ENCODE measurements at regions not wholly inside any gene's neighbourhood (a gene's known extent, or its start where the extent isn't known, plus 50 kb on each side); places are given as distances from the start of the nearest gene placed in this dataset.

DNA sequence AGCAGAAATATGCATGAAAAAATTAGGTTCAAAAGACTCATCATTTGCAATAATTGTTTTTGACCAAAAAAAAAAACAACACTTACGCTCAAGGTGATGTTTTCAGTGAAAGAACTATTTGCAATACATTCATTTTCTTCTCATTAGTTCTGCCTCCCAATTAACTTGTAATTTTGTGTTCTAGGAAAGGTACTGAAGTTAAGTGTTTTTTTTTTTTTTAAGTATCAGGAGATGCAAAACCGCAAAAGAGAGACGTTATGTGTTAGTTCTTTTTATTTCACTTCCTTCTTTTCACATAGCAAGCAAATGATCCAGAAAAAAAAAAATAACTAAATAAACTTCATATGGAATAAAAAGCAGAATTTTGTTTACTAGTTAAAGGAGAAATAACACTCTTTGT is 735.2 kb upstream of the GCFC2 start:
- Histone ChIP-seq H3K27ac (ENCODE audit: extremely low read depth, low read depth, low read length) (no peak overlapping the region), H3K9me3 (ENCODE audit: control insufficient read depth, insufficient read depth, low read depth, low read length) (no peaks in the 10 kb centered on the region), H3K4me3 (ENCODE audit: low read depth, low read length) (no peak overlapping the region), H3K36me3 (ENCODE audit: control insufficient read depth in 2 of 2, insufficient read depth in 1 of 2, low read length in 2 of 2) (no peaks in the 10 kb centered on the region), H3K4me1 (ENCODE audit: control insufficient read depth, insufficient read depth, low read length) (no peaks in the 10 kb centered on the region)
- TF ChIP-seq ZBTB17 (tag by site-specific recombination; IDR thresholded peaks at IDR 0.05): no peak
- no peak for TF ChIP-seq GLI4 (tag by site-specific recombination; IDR thresholded peaks at IDR 0.05)
- TF ChIP-seq, protein P1, sequence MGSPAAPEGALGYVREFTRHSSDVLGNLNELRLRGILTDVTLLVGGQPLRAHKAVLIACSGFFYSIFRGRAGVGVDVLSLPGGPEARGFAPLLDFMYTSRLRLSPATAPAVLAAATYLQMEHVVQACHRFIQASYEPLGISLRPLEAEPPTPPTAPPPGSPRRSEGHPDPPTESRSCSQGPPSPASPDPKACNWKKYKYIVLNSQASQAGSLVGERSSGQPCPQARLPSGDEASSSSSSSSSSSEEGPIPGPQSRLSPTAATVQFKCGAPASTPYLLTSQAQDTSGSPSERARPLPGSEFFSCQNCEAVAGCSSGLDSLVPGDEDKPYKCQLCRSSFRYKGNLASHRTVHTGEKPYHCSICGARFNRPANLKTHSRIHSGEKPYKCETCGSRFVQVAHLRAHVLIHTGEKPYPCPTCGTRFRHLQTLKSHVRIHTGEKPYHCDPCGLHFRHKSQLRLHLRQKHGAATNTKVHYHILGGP (tag by site-specific recombination; IDR thresholded peaks at IDR 0.05): no peak
- TF ChIP-seq SP7 (tag by site-specific recombination; IDR thresholded peaks at IDR 0.05): no peak
- no peak for TF ChIP-seq ZNF302 (tag by site-specific recombination; IDR thresholded peaks at IDR 0.05; ENCODE audit: low read depth)
- no peak for TF ChIP-seq SCRT2 (tag by site-specific recombination; IDR thresholded peaks at IDR 0.05)
- TF ChIP-seq KLF10 (tag by site-specific recombination; IDR thresholded peaks at IDR 0.05): no peak
- ChIA-PET CTCF (no interaction called here), POLR2A (no interaction called here)

DNA sequence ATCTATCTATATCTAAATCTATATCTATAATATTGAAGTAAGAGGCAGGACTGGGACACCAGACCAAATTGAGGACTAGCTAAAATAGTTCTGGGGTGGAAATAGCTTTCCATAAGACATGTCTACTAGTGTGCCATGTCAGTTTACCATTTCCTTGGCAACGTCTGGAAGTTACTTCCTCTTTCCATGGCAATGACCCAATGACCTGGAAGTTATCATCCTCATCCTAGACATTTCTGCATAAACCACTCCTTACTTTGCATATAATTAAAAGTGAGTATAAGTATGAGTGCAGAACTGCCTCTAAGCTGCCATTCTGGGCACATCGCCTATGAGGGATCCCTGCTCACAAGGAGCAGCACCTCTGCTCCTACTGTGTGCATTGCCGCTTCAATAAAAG is 734.0 kb upstream of the GCFC2 start:
- no peak overlapping the region for H3K27ac ChIP-seq (ENCODE audit: extremely low read depth, low read depth, low read length)
- ChIA-PET CTCF (no interaction called here), POLR2A (no interaction called here)

More for the DNA sequence above, 734.0 kb upstream of the GCFC2 start:
- no peaks in the 10 kb centered on the region for H3K4me1 ChIP-seq (ENCODE audit: control insufficient read depth, insufficient read depth, low read length)
- H3K4me3 ChIP-seq (ENCODE audit: low read depth, low read length): no peak overlapping the region
- H3K36me3 ChIP-seq (ENCODE audit: control insufficient read depth in 2 of 2, insufficient read depth in 1 of 2, low read length in 2 of 2): no peaks in the 10 kb centered on the region
- TF ChIP-seq, protein P2, sequence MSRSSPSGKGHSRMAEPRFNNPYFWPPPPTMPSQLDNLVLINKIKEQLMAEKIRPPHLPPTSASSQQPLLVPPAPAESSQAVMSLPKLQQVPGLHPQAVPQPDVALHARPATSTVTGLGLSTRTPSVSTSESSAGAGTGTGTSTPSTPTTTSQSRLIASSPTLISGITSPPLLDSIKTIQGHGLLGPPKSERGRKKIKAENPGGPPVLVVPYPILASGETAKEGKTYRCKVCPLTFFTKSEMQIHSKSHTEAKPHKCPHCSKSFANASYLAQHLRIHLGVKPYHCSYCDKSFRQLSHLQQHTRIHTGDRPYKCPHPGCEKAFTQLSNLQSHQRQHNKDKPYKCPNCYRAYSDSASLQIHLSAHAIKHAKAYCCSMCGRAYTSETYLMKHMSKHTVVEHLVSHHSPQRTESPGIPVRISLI (tag by site-specific recombination; IDR thresholded peaks at IDR 0.05): no peak
- TF ChIP-seq ZNF76 (tag by site-specific recombination; IDR thresholded peaks at IDR 0.05; ENCODE audit: borderline replicate concordance, low read depth) (no peak), ZFP3 (tag by site-specific recombination; IDR thresholded peaks at IDR 0.05; ENCODE audit: low read depth) (no peak), TCF7L2 (IDR thresholded peaks at IDR 0.05; ENCODE audit: borderline replicate concordance, low read depth, low read length) (no peak), ZNF157 (tag by site-specific recombination; IDR thresholded peaks at IDR 0.05) (no peak), ZSCAN30 (tag by site-specific recombination; IDR thresholded peaks at IDR 0.05) (no peak), ZBTB7A (tag by site-specific recombination; IDR thresholded peaks at IDR 0.05; ENCODE audit: low read depth) (no peak), ZEB2 (tag by site-specific recombination; IDR thresholded peaks at IDR 0.05) (no peak), WT1 (tag by site-specific recombination; IDR thresholded peaks at IDR 0.05) (no peak), ZNF211 (tag by site-specific recombination; IDR thresholded peaks at IDR 0.05; ENCODE audit: low read depth) (no peak), ZNF777 (tag by site-specific recombination; IDR thresholded peaks at IDR 0.05; ENCODE audit: borderline replicate concordance) (no peak)
- TF ChIP-seq, protein P3, sequence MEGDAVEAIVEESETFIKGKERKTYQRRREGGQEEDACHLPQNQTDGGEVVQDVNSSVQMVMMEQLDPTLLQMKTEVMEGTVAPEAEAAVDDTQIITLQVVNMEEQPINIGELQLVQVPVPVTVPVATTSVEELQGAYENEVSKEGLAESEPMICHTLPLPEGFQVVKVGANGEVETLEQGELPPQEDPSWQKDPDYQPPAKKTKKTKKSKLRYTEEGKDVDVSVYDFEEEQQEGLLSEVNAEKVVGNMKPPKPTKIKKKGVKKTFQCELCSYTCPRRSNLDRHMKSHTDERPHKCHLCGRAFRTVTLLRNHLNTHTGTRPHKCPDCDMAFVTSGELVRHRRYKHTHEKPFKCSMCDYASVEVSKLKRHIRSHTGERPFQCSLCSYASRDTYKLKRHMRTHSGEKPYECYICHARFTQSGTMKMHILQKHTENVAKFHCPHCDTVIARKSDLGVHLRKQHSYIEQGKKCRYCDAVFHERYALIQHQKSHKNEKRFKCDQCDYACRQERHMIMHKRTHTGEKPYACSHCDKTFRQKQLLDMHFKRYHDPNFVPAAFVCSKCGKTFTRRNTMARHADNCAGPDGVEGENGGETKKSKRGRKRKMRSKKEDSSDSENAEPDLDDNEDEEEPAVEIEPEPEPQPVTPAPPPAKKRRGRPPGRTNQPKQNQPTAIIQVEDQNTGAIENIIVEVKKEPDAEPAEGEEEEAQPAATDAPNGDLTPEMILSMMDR (tag by site-specific recombination; IDR thresholded peaks at IDR 0.05): no peak
- TF ChIP-seq, protein P4, sequence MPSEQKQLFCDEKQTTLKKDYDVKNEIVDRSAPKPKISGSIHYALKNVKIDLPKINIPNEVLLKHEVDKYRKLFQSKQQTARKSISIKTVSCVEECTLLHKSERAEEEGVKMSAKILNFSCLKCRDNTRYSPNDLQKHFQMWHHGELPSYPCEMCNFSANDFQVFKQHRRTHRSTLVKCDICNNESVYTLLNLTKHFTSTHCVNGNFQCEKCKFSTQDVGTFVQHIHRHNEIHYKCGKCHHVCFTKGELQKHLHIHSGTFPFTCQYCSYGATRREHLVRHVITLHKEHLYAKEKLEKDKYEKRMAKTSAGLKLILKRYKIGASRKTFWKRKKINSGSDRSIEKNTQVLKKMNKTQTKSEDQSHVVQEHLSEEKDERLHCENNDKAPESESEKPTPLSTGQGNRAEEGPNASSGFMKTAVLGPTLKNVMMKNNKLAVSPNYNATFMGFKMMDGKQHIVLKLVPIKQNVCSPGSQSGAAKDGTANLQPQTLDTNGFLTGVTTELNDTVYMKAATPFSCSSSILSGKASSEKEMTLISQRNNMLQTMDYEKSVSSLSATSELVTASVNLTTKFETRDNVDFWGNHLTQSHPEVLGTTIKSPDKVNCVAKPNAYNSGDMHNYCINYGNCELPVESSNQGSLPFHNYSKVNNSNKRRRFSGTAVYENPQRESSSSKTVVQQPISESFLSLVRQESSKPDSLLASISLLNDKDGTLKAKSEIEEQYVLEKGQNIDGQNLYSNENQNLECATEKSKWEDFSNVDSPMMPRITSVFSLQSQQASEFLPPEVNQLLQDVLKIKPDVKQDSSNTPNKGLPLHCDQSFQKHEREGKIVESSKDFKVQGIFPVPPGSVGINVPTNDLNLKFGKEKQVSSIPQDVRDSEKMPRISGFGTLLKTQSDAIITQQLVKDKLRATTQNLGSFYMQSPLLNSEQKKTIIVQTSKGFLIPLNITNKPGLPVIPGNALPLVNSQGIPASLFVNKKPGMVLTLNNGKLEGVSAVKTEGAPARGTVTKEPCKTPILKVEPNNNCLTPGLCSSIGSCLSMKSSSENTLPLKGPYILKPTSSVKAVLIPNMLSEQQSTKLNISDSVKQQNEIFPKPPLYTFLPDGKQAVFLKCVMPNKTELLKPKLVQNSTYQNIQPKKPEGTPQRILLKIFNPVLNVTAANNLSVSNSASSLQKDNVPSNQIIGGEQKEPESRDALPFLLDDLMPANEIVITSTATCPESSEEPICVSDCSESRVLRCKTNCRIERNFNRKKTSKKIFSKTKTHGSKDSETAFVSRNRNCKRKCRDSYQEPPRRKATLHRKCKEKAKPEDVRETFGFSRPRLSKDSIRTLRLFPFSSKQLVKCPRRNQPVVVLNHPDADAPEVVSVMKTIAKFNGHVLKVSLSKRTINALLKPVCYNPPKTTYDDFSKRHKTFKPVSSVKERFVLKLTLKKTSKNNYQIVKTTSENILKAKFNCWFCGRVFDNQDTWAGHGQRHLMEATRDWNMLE (tag by site-specific recombination; conservative IDR thresholded peaks at IDR 0.05; ENCODE audit: low read depth): no peak
- H3K9me3 ChIP-seq (ENCODE audit: control insufficient read depth, insufficient read depth, low read depth, low read length): no peaks in the 10 kb centered on the region

Data from HEK293 (cell line).